LNCAP (cell line): ENCODE measurements at regions not wholly inside any gene's neighbourhood (a gene's known extent, or its start where the extent isn't known, plus 50 kb on each side); places are given as distances from the start of the nearest gene placed in this dataset.

Experiments used
- TF ChIP-seq, protein P1 (sequence below): fragments of 450-650 bp; IDR thresholded peaks from 2 replicates; pipeline ENCODE4 v1.5.1; 2017; ENCODE audit warnings: mild to moderate bottlenecking

DNA sequence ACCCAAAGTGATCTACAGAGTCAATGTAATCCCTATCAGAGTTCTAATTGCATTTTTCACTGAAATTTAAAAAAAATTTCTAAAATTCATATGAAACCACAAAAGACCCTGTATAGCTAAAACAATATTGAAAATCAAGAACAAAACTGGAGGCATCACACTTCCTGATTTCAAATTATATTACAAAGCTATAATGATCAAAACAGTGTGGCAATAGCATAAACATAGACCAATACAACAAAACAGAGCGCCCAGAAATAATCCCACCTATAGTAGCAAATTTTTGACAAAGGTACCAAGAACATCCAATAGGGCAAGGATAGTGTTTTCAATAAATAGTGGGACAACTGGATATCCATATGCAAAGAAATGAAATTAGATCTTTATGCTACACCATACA, 59.4 kb upstream of the PRKG2 start:
- TF ChIP-seq, protein P1, sequence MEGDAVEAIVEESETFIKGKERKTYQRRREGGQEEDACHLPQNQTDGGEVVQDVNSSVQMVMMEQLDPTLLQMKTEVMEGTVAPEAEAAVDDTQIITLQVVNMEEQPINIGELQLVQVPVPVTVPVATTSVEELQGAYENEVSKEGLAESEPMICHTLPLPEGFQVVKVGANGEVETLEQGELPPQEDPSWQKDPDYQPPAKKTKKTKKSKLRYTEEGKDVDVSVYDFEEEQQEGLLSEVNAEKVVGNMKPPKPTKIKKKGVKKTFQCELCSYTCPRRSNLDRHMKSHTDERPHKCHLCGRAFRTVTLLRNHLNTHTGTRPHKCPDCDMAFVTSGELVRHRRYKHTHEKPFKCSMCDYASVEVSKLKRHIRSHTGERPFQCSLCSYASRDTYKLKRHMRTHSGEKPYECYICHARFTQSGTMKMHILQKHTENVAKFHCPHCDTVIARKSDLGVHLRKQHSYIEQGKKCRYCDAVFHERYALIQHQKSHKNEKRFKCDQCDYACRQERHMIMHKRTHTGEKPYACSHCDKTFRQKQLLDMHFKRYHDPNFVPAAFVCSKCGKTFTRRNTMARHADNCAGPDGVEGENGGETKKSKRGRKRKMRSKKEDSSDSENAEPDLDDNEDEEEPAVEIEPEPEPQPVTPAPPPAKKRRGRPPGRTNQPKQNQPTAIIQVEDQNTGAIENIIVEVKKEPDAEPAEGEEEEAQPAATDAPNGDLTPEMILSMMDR: no peak

DNA sequence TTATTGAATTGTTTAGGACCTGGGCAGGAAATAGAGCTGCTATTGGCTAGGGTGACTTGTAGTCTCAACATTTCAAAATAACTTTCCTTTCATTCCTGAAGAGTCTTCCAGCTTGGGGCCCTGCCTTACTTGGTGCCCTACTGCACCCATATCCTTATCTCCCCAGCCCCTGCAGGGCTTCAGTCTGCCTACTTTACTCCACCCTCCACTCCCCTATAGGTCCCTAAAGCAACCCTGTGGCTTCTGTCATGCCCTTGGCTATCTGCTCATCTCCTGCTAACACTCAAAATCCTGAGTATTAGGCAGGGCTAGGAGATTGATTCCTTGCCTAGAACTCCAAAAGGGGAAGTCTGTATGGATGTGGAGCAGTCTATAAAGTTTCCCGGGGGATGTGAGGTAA, 57.6 kb upstream of the PRKG2 start:
- TF ChIP-seq, protein P1: no peak
